ENCODE measurements at regions not wholly inside any gene's neighbourhood (a gene's known extent, or its start where the extent isn't known, plus 50 kb on each side); places are given as distances from the start of the nearest gene placed in this dataset.
"Not testable (repeated sequence)": the region's sequence is repeated elsewhere in the genome, so short reads cannot be mapped to it uniquely, and the experiment has no call there.

DNA sequence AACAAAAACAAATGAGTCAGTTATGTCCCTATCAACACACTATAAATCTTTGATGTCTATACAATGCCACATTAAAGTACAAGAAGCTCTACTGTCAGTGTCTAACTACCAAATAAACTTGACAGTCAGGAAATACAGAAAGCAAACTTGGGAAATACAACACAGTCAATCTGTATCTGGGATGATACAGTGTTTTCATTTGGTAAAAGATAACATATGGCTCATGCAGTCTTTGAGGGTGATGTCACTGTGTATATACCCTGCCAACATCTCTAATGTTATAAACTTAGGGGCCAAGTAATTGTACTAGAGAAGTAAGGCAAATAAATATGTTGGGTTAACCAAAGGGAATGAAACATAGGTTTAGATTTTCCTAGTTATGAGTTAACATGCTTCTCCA, 552.5 kb upstream of the ADAMTS5 start:
- no peak for TF ChIP-seq POLR2A (IDR thresholded peaks at IDR 0.05)
- TF ChIP-seq, protein P1, sequence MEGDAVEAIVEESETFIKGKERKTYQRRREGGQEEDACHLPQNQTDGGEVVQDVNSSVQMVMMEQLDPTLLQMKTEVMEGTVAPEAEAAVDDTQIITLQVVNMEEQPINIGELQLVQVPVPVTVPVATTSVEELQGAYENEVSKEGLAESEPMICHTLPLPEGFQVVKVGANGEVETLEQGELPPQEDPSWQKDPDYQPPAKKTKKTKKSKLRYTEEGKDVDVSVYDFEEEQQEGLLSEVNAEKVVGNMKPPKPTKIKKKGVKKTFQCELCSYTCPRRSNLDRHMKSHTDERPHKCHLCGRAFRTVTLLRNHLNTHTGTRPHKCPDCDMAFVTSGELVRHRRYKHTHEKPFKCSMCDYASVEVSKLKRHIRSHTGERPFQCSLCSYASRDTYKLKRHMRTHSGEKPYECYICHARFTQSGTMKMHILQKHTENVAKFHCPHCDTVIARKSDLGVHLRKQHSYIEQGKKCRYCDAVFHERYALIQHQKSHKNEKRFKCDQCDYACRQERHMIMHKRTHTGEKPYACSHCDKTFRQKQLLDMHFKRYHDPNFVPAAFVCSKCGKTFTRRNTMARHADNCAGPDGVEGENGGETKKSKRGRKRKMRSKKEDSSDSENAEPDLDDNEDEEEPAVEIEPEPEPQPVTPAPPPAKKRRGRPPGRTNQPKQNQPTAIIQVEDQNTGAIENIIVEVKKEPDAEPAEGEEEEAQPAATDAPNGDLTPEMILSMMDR (IDR thresholded peaks at IDR 0.05): no peak
- no peak for DNase-seq
- no peaks in the 10 kb centered on the region for H3K4me1 ChIP-seq

DNA sequence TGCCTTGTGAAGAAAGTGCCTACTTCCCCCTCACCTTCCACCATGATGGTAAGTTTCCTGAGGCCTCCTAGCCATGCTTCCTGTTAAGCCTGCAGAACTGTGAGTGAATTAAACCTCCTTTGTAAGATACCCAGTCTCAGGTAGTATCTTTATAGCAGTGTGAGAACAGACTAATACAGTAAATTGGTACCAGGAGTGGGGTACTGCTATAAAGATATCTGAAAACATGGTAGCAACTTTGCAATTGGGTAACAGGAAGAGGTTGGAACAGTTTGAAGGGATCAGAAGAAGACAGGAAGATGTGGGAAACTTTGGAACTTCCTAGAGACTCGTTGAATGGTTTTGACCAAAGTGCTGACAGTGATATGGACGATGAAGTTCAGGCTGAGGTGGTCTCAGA, 550.3 kb upstream of the ADAMTS5 start:
- intact Hi-C loops (cut with DNase I; ENCODE audit: low total_unique reads); H3K4me1 ChIP-seq; H3K4me3 ChIP-seq; H3K27me3 ChIP-seq; H3K27ac ChIP-seq; DNase-seq; H3K9me3 ChIP-seq; H3K36me3 ChIP-seq: not testable (repeated sequence)

More for the DNA sequence above, 552.5 kb upstream of the ADAMTS5 start:
- Histone ChIP-seq H3K27me3 (no peaks in the 10 kb centered on the region), H3K36me3 (no peaks in the 10 kb centered on the region), H3K4me3 (no peak overlapping the region), H3K27ac (no peak overlapping the region), H3K9me3 (no peaks in the 10 kb centered on the region)
- intact Hi-C loops (cut with DNase I; ENCODE audit: low total_unique reads): no loop called here

DNA sequence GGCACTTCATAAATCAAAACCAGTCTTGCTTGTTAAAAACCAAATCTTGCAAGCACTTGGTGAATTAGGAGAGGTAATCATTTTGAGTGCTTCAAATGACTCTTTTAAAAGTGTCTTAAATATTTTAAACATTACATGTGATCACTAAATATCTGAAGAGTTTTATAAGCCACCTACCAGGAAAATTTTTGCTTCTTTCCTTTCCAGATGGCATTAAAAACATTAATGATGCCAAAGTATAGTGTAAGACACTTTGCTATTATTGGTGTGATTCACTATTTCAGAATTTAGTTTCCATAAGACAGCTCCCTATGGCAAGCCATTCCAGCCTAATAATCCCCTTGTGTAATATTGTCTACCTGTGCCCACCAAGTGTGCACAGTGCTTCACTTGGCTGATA, 548.8 kb upstream of the ADAMTS5 start:
- no peak overlapping the region for H3K27ac ChIP-seq
- no peaks in the 10 kb centered on the region for H3K36me3 ChIP-seq
- no peak overlapping the region for H3K4me3 ChIP-seq
- no peak for DNase-seq
- no peaks in the 10 kb centered on the region for H3K9me3 ChIP-seq
- intact Hi-C loops (cut with DNase I; ENCODE audit: low total_unique reads): no loop called here
- H3K4me1 ChIP-seq: no peaks in the 10 kb centered on the region
- no peak for TF ChIP-seq POLR2A (IDR thresholded peaks at IDR 0.05)
- TF ChIP-seq, protein P1 (IDR thresholded peaks at IDR 0.05): no peak
- H3K27me3 ChIP-seq: no peaks in the 10 kb centered on the region

DNA sequence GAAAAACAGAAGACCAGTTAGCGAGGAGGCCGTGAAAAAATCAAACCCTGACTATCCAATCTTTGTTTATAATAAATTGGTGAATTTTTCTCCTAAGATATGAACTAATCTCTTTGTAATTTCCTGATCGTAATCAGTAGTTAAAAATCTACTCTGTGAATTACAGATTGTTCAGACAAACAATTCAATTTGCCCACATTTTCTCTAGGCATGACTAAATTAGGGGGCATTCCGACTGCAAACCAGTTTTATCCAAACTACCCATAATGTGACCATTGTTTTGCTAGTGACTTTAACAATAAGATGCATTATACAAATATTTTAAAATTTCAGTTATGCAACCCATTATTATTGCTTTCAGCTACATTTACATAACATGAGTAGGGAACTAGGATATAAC, 546.9 kb upstream of the ADAMTS5 start:
- Histone ChIP-seq H3K4me3 (no peak overlapping the region), H3K36me3 (no peaks in the 10 kb centered on the region), H3K27ac (no peak overlapping the region), H3K4me1 (no peaks in the 10 kb centered on the region), H3K9me3 (no peaks in the 10 kb centered on the region), H3K27me3 (no peaks in the 10 kb centered on the region)
- no peak for DNase-seq
- TF ChIP-seq POLR2A (IDR thresholded peaks at IDR 0.05): no peak
- TF ChIP-seq, protein P1 (IDR thresholded peaks at IDR 0.05): no peak
- intact Hi-C loops (cut with DNase I; ENCODE audit: low total_unique reads): no loop called here

DNA sequence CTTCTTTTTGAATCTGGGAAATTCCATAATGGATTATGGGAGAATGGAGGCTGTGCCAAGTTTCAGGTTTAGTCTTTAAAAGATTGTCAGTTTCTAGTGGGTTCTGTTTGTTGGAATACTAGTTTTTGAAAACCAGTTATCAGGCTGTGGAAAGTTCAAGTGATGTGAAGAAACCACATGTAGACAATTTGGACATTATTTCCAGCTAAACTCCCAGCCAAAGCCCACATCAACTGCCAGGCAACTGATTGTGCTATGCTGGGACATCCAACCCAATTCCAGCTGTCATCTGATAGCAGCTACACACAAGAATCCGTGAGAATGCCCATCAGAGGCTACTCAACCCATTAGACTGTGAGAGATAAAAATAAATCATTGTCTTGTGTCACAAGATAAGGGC, 546.1 kb upstream of the ADAMTS5 start:
- Histone ChIP-seq H3K27me3 (no peaks in the 10 kb centered on the region), H3K4me1 (no peaks in the 10 kb centered on the region), H3K27ac (no peak overlapping the region), H3K36me3 (no peaks in the 10 kb centered on the region), H3K4me3 (no peak overlapping the region), H3K9me3 (no peaks in the 10 kb centered on the region)
- no peak for DNase-seq
- intact Hi-C loops (cut with DNase I; ENCODE audit: low total_unique reads): no loop called here
- TF ChIP-seq POLR2A (IDR thresholded peaks at IDR 0.05): no peak
- TF ChIP-seq, protein P1 (IDR thresholded peaks at IDR 0.05): no peak

DNA sequence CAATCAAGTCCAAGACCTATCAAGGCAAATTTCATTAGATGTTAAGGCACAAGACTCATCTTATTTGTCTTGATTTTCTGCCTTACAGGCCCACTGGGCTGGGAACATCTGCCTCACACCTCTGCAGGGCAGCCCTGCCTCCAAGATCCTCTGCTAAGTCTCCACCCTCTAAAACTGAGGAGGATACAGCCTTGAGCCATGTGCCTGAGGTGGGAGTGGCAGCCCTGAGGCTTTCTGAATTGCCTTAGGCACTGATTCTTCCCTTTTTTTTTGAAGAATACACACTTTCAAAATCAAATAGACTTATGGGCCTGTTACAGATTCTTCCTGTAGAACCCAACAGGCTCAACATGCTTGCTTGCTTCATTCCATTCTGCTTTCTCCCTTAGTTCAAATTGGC, 544.3 kb upstream of the ADAMTS5 start:
- Histone ChIP-seq H3K27ac (no peak overlapping the region), H3K4me3 (no peak overlapping the region), H3K9me3 (no peaks in the 10 kb centered on the region), H3K4me1 (no peaks in the 10 kb centered on the region), H3K27me3 (no peaks in the 10 kb centered on the region), H3K36me3 (no peaks in the 10 kb centered on the region)
- intact Hi-C loops (cut with DNase I; ENCODE audit: low total_unique reads): no loop called here
- TF ChIP-seq, protein P1 (IDR thresholded peaks at IDR 0.05): no peak
- no peak for TF ChIP-seq POLR2A (IDR thresholded peaks at IDR 0.05)
- no peak for DNase-seq

All from uterus (tissue), 3 donors.